AG20443 (cell line): ENCODE measurements at regions not wholly inside any gene's neighbourhood (a gene's known extent, or its start where the extent isn't known, plus 50 kb on each side); places are given as distances from the start of the nearest gene placed in this dataset.

ENCODE experiments used
- DNase-seq: peaks from one replicate; pipeline ENCODE4 v3.0.0; 2012; ENCODE audit warnings: low spot score, mixed read lengths

- no peak for DNase-seq
Measured at GRCh38 chr2:51650769-51651168, 618.8 kb upstream of the NRXN1 start.

GRCh38 chr2:51649366-51649765 lies 617.4 kb upstream of the NRXN1 start:
- no peak for DNase-seq

- no peak for DNase-seq
Measured at GRCh38 chr2:51638811-51639210, 606.9 kb upstream of the NRXN1 start.

- no peak for DNase-seq
Measured at GRCh38 chr2:51633073-51633472, 601.1 kb upstream of the NRXN1 start.

- DNase-seq: no peak
Measured at GRCh38 chr2:51629406-51629805, 597.5 kb upstream of the NRXN1 start.

GRCh38 chr2:51628917-51629316 lies 597.0 kb upstream of the NRXN1 start:
- no peak for DNase-seq

GRCh38 chr2:51624995-51625394 lies 593.1 kb upstream of the NRXN1 start:
- no peak for DNase-seq

- no peak for DNase-seq
Measured at GRCh38 chr2:51620796-51621195, 588.9 kb upstream of the NRXN1 start.

- no peak for DNase-seq
Measured at GRCh38 chr2:51619961-51620360, 588.0 kb upstream of the NRXN1 start.

- DNase-seq: no peak
Measured at GRCh38 chr2:51612387-51612786, 580.5 kb upstream of the NRXN1 start.

- DNase-seq: no peak
Measured at GRCh38 chr2:51601706-51602105, 569.8 kb upstream of the NRXN1 start.

GRCh38 chr2:51597086-51597485 lies 565.2 kb upstream of the NRXN1 start:
- no peak for DNase-seq

GRCh38 chr2:51595836-51596235 lies 563.9 kb upstream of the NRXN1 start:
- no peak for DNase-seq

GRCh38 chr2:51581636-51582267 lies 549.8 kb upstream of the NRXN1 start:
- no peak for DNase-seq

GRCh38 chr2:51579412-51579811 lies 547.5 kb upstream of the NRXN1 start:
- DNase-seq: no peak

GRCh38 chr2:51575181-51575580 lies 543.2 kb upstream of the NRXN1 start:
- DNase-seq: no peak

- DNase-seq: no peak
Measured at GRCh38 chr2:51559026-51559425, 527.1 kb upstream of the NRXN1 start.

GRCh38 chr2:51553476-51553875 lies 521.5 kb upstream of the NRXN1 start:
- DNase-seq: no peak

- no peak for DNase-seq
Measured at GRCh38 chr2:51535763-51536162, 503.8 kb upstream of the NRXN1 start.

GRCh38 chr2:51534166-51534565 lies 502.2 kb upstream of the NRXN1 start:
- DNase-seq: no peak

- no peak for DNase-seq
Measured at GRCh38 chr2:51528156-51528555, 496.2 kb upstream of the NRXN1 start.

GRCh38 chr2:51526766-51527165 lies 494.8 kb upstream of the NRXN1 start:
- DNase-seq: no peak

GRCh38 chr2:51516667-51517066 lies 484.7 kb upstream of the NRXN1 start:
- DNase-seq: no peak

- DNase-seq: no peak
Measured at GRCh38 chr2:51511002-51511401, 479.1 kb upstream of the NRXN1 start.

- no peak for DNase-seq
Measured at GRCh38 chr2:51510303-51510702, 478.4 kb upstream of the NRXN1 start.
